Stimulated activated CD4-positive, alpha-beta T cell treated with anti-CD3 and anti-CD28 coated beads, Interleukin-15, amount 100 ng/mL, for 1 hour (primary cell): ENCODE measurements at regions not wholly inside any gene's neighbourhood (a gene's known extent, or its start where the extent isn't known, plus 50 kb on each side); places are given as distances from the start of the nearest gene placed in this dataset.
"Not testable (repeated sequence)": the region's sequence is repeated elsewhere in the genome, so short reads cannot be mapped to it uniquely, and the experiment has no call there.

Experiments
- DNase-seq, 2 donors: peaks; one replicate each; pipeline ENCODE4 v3.0.0-alpha.2; 2020; ENCODE audit warnings: low read depth in 1 of 2, low spot score in 1 of 2

DNA sequence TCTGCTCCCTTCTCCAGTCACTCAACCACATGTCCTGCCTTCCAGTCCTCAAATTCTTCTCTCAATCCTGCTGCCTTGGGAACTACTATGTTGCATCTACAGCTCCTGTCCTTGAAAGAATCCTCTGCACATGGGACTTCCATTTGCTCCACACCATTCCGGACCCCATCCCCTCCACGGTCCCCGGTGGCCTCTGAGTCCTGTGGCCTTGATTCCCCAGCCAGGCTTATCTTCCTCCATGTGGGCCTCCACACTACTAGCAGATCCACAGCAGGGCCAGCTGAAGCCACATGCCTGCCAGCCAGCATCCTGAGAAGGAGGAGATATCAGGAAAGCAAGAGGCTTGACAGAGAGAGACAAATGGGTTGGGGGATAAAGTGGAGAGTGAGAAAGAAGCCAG lies 1323.8 kb downstream of the UQCRFS1 start:
- DNase-seq, result no peak

DNA sequence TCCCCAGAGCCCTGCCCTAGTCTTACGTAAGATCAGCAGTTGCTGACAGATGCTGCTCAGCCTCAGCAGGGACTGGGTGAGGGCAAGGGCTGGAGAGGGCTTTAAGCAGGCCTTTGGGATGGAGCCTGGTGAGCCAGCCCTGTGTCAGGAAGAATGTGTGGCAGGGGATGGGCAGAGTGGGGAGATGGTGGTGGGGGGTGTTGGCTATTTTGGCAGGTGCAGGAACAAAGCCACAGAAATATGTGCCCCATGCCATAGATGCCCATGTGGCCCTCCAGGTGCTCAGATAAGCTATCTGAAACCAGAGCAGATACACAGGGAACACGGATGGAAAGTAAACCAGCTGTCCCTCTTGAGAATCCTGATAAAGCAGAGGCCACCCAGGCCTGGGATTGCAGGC lies 1325.0 kb downstream of the UQCRFS1 start:
- no peak for DNase-seq

DNA sequence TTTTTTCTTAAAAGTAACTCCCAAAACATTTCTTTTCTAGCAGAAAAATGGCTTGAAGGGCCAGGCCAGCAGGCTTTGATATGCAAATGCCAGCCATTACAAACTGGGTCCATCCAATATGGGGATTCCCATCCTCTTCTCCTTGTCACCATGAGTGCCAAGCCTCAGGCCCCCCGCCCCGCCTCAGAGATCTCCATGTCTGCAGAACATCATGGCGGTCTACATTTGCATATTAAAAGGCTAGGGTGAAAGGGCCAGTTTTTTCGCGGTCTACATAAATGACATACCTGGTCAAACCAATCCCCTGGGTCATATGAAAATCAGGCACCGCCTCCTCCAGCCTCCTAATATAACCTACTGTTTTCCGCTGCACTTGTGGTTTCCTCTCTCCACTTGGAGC lies 1327.6 kb downstream of the UQCRFS1 start:
- no peak for DNase-seq

- no peak for DNase-seq
These were observed 1328.6 kb downstream of the UQCRFS1 start for GRCh38 chr19:27884376-27884775.

DNA sequence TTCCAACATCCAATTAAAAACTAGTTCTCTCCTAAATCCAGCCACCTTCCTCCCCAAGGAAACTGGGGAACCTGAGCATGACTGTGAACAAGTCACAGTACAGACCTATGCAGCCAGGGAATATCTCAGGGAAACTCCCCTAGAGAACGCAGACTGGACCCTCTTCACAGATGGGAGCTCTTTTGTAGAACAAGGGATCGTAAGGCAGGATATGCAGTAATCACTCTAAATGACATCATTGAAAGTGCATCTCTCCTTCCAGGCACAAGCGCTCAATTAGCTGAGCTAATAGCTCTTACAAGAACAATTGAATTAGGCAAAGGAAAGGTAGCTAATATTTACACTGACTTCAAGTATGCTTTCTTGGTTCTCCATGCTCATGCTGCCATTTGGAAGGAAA lies 1331.7 kb downstream of the UQCRFS1 start:
- DNase-seq, result no peak

DNA sequence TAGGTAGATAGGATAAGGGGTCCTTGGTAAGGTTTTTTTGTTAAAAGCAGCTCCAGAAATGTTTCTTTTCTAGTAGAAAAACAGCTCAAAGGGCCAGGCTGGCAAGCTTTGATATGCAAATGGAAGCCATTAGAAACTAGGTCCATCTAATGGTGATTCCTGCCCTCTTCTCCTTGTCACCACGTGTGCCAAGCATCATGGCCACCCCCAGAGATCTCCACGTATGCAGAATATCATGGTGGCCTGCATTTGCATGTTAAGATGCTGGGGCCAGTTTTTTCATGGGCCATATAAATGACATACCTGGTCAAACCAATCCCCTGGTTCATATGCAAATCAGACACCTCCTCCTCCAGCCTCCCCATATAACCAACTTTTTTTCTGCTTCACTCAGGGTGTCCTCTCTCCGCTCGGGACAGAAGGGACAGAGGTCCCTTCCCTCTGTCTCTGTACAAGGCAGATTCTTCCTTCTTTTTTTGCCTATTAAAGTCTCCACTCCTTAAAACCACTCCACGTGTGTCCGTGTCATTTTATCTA lies 1335.9 kb downstream of the UQCRFS1 start:
- DNase-seq, result no peak

DNA sequence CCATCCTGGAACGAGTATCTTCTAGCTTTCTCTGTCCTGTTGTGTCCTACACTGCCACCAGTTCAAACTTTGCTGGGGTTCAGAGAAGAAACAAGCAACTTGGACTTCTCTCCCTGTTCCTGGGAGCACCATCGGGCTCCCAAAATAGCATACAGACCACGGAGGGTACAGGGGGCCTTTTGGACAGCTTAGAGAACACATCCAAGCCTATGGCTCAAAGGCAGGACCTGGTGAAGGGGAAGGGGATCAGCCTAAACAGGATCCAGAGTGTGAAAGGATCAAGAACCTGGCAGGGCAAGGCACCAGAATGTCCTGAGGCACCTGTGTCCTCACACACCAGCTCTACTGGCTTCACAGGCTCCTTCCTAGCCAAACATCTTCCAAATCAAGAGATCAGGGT lies 1336.5 kb downstream of the UQCRFS1 start:
- no peak for DNase-seq

DNA sequence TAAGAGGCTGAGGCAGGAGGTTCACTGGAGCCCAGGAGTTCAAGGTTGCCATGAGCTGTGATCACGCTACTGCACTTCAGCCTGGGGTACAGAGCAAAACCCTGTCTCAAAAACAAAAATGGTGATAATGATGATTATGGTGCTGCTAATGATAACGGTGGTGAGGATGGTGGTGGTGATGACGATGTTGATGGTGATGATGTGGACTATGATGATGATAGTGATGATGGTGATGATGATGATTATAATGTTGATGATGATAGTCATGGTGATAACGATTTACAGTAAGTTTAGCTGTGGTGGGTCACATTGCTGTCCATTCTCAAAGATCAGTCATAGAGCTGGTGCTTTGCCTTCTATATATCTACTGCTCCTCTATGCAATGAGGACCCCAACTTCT lies 1340.6 kb downstream of the UQCRFS1 start:
- no peak for DNase-seq

- DNase-seq, result no peak
These were observed 1342.7 kb downstream of the UQCRFS1 start for GRCh38 chr19:27870293-27870692.

GRCh38 chr19:27868007-27868406 lies 1344.9 kb downstream of the UQCRFS1 start:
- no peak for DNase-seq

- DNase-seq, result no peak
These were observed 1346.8 kb downstream of the UQCRFS1 start for GRCh38 chr19:27865927-27866777.

GRCh38 chr19:27861411-27861975 lies 1351.5 kb downstream of the UQCRFS1 start:
- DNase-seq, result no peak

DNA sequence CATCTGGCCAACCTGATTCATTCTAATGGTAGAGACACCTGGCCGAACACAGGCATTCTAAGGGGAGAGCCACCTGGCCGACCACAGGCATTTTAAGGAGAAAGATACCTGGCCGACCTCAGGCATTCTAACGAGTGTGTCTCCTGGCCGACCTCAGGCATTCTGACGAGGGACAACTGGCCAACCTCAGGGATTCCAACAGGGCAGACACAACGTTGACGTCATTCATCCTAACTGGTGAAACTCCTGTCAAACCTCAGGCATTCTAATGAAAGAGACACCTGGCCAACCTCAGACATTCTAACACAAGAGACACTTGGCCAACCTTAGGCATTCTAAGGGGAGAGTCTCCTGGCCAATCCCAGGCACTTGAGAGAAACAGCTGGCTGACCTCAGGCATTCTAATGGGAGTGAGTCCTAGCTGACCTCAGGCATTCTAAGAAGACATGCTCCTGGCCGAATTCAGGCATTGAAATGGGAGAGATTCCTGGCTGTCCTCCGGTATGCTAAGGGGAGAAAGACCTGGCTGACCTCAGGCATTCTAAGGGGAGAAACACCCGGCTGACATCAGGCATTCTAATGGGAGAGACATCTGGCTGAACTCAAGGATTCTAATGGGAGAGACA lies 1352.5 kb downstream of the UQCRFS1 start:
- DNase-seq, result no peak

- DNase-seq, result no peak
These were observed 1353.3 kb downstream of the UQCRFS1 start for GRCh38 chr19:27859689-27860088.

DNA sequence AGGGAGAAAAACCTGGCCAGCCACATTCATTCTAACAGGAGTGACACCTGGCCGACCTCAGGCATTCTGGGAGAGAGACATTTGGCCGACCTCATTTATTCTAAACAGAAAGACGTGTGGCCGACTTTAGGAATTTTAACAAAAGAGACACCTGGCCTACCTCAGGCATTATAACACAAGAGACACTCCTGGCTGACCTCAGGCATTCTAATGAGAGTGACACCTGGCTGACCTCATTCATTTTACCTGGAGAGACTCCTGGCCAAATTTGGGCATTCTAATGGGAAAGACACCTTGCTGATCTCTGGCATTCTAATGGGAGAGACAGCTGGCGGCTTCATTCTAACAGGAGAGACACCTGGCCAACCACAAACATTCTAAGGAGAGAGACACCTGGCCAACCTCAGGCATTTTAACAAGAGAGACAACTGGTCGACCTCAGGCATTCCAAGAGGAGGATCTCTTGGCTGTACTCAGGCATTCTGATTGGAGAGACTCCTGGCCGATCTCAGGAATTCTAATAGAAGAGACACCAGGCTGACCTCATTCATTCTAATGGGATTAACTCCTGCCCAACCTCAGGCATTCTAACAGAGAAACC lies 1353.9 kb downstream of the UQCRFS1 start:
- DNase-seq, result no peak

DNA sequence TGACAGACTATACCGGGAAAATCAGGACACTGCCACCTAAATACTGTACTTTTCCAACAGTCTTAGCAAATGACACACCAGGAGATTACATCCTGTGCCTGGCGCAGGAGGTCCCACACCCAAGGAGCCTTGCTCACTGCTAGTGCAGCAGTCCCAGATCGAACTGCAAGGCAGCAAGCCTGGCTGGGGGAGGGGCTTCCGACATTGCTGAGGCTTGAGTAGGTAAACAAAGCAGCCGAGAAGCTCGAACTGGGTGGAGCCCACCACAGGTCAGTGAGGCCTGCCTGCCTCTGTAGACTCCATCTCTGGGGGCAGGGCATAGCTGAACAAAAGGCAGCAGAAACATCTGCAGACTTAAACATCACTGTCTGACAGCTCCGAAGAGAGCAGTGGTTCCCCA lies 1360.0 kb downstream of the UQCRFS1 start:
- DNase-seq, result not testable (repeated sequence)

- DNase-seq, result no peak
These were observed 1361.3 kb downstream of the UQCRFS1 start for GRCh38 chr19:27851543-27852060.

DNA sequence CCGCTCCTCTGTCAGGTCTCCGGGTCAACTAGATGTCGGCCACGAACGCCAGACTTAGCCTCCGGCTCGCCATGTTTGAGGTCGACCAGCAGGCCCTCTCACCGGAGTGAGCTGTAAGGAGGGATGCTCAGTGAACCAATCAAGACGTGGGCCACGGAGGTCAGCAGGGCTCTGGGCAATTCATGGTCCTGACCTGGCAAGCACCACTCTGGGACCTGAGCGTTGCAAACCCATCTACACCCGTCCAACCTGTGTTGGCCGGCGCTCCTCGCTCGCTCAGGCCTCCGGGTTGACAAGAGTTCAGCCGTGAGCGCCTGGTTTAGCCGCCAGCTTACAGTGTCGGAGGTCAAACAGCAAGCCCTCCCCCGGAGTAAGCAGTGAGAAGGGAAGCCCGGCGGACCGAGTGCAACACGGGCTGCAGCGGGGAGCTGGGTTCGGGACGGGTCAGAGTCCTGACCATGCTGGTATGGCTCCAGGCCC lies 1361.9 kb downstream of the UQCRFS1 start:
- DNase-seq, result no peak

- DNase-seq, result no peak
These were observed 1366.0 kb downstream of the UQCRFS1 start for GRCh38 chr19:27846944-27847343.

DNA sequence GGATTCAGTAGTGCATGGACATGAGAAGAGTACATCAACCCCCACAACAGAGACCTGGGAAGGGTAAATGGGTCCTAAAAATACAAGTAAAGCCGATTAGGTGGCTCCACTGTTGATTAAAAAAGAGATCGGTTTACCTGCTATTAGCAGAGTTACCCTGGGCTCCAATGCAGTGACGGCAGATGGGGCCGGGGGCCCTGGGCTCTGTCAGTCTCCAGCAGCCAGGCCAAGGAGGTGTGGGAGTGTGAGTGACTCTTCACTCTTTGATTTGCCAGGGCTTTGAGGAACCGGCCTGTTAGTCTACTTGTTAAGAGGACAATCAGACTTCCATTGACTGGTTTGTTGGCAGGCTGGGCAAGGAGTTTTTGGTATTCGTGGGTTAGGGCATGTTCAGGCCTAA lies 1368.7 kb downstream of the UQCRFS1 start:
- no peak for DNase-seq

GRCh38 chr19:27843861-27844260 lies 1369.1 kb downstream of the UQCRFS1 start:
- DNase-seq, result no peak
